Adrenal gland (tissue), 9 donors: ENCODE measurements at regions not wholly inside any gene's neighbourhood (a gene's known extent, or its start where the extent isn't known, plus 50 kb on each side); places are given as distances from the start of the nearest gene placed in this dataset.

Source experiments
- DNase-seq, 7 donors: peaks; one replicate each; pipeline ENCODE4 v3.0.0-alpha.2; 2019 to 2020
- H3K27ac ChIP-seq, 5 donors: fragments of 200-600 bp; sonication (generic) in 4 of 5; 1 replicate in 3 of 5; 2 replicates in 2 of 5; pipeline versions ENCODE4 v1.5.1 to v1.8.0; 2016 to 2020; ENCODE audit warnings: mild to moderate bottlenecking in 1 of 5
- H3K27me3 ChIP-seq: fragments of 200-600 bp; 2 replicates; pipeline ENCODE4 v1.8.0; 2021
- H3K36me3 ChIP-seq, 2 donors: fragments of 200-600 bp; replicated peaks in 1 of 2; 1 replicate in 1 of 2; 2 replicates in 1 of 2; pipeline versions ENCODE4 v1.5.1 to v1.8.0; 2018 to 2022
- H3K4me1 ChIP-seq, 2 donors: fragments of 200-600 bp; replicated peaks in 1 of 2; 1 replicate in 1 of 2; 2 replicates in 1 of 2; pipeline versions ENCODE4 v1.5.1 to v1.8.0; 2018 to 2021
- H3K4me3 ChIP-seq, 4 donors: fragments of 200-600 bp; sonication (generic) in 3 of 4; one replicate each; pipeline ENCODE4 v1.5.1; 2016 to 2018
- H3K9me3 ChIP-seq, 3 donors: fragments of 200-600 bp; sonication (generic) in 1 of 3; replicated peaks in 1 of 3; 1 replicate in 2 of 3; 2 replicates in 1 of 3; pipeline versions ENCODE4 v1.5.1 to v1.8.0; 2016 to 2021
- CTCF ChIP-seq, 6 experiments: fragments of 450-650 bp in 4 of 6; fragments of 200-600 bp in 2 of 6; sonication (generic) in 1 of 6; IDR thresholded peaks; 1 replicate in 5 of 6; 2 replicates in 1 of 6; pipeline versions ENCODE4 v1.5.1 to v1.8.0; 2016 to 2021; ENCODE audit warnings: antibody characterized with exemption in 6 of 6, mild to moderate bottlenecking in 2 of 6, moderate library complexity in 1 of 6
- POLR2A ChIP-seq, 2 donors: fragments of 450-650 bp; IDR thresholded peaks; one replicate each; pipeline ENCODE4 v1.6.1; 2017; ENCODE audit warnings: antibody characterized with exemption in 2 of 2, mild to moderate bottlenecking in 2 of 2, moderate library complexity in 1 of 2
- WGBS, 4 donors: extraction: QIAGEN DNeasy Blood & Tissue Kit in 2 of 4; methylation state at CpG; one replicate each; pipeline versions ENCODE4 v1.1.5 to v1.1.7; 2013 to 2017; 5-methylcytosine and 5-hydroxymethylcytosine counted together
- intact Hi-C, 2 donors: fragments of 100-400 bp; cut with DNase I; formaldehyde crosslinking; loops; one replicate each; pipeline versions ENCODE4 v1.14.1 to v1.15.0; 2022 to 2023
- donor health status: healthy with polysubstance abuse.
- donor health status: Bipolar disorder and iron deficiency.
- donor health status: DM: yes; HTN: yes; CAD: no.
- donor health status: DM: no; HTN: no; CAD: no.
- donor health status: DM: no; HTN: no; CAD: no.

- WGBS, 4 donors, result 79 to 91% (median 88%) methylated on average over 3 of the region's 3 CpGs
- TF ChIP-seq POLR2A (IDR thresholded peaks at IDR 0.05) (no peak), CTCF (IDR thresholded peaks at IDR 0.05) (no peak)
- intact Hi-C loops, result no loop called here
- Histone ChIP-seq H3K36me3 (no peaks in the 10 kb centered on the region), H3K9me3 (no peaks in the 10 kb centered on the region), H3K4me1 (no peaks in the 10 kb centered on the region), H3K4me3 (no peak overlapping the region), H3K27ac (no peak overlapping the region), H3K27me3 (no peaks in the 10 kb centered on the region)
- DNase-seq, result no peak
Observed at GRCh38 chr1:221949996-221950395, 208.1 kb upstream of the DUSP10 start.

GRCh38 chr1:221948459-221948858 lies 206.6 kb upstream of the DUSP10 start:
- Histone ChIP-seq H3K27ac (no peak overlapping the region), H3K27me3 (no peaks in the 10 kb centered on the region), H3K4me1 (no peaks in the 10 kb centered on the region), H3K9me3 (no peaks in the 10 kb centered on the region), H3K36me3 (no peaks in the 10 kb centered on the region), H3K4me3 (no peak overlapping the region)
- intact Hi-C loops, result no loop called here
- DNase-seq, result no peak
- TF ChIP-seq CTCF (IDR thresholded peaks at IDR 0.05) (no peak), POLR2A (IDR thresholded peaks at IDR 0.05) (no peak)
- 71 to 80% (median 75%) methylated on average over 5 of the region's 5 CpGs for WGBS, 4 donors

GRCh38 chr1:221947731-221948130 lies 205.8 kb upstream of the DUSP10 start:
- Histone ChIP-seq H3K4me3 (no peak overlapping the region), H3K27ac (no peak overlapping the region), H3K9me3 (no peaks in the 10 kb centered on the region), H3K27me3 (no peaks in the 10 kb centered on the region), H3K36me3 (no peaks in the 10 kb centered on the region), H3K4me1 (no peaks in the 10 kb centered on the region)
- intact Hi-C loops, result no loop called here
- TF ChIP-seq POLR2A (IDR thresholded peaks at IDR 0.05), result no peak
- DNase-seq, result no peak
- 77 to 89% (median 81%) methylated on average over 4 of the region's 4 CpGs for WGBS, 4 donors

GRCh38 chr1:221946768-221947167 lies 204.9 kb upstream of the DUSP10 start:
- 83 to 95% (median 93%) methylated on average over 6 of the region's 6 CpGs for WGBS, 4 donors

More at GRCh38 chr1:221946768-221947167, 204.9 kb upstream of the DUSP10 start:
- DNase-seq, result no peak
- TF ChIP-seq CTCF (IDR thresholded peaks at IDR 0.05) (no peak), POLR2A (IDR thresholded peaks at IDR 0.05) (no peak)
- H3K4me3 ChIP-seq, result no peak overlapping the region
- no peaks in the 10 kb centered on the region for H3K27me3 ChIP-seq
- intact Hi-C loops, result no loop called here
- no peak overlapping the region for H3K27ac ChIP-seq
- H3K4me1 ChIP-seq, result no peaks in the 10 kb centered on the region
- no peaks in the 10 kb centered on the region for H3K9me3 ChIP-seq
- H3K36me3 ChIP-seq, result no peaks in the 10 kb centered on the region
